Memory B cell (primary cell): ENCODE measurements at regions not wholly inside any gene's neighbourhood (a gene's known extent, or its start where the extent isn't known, plus 50 kb on each side); places are given as distances from the start of the nearest gene placed in this dataset.

Experiments used
- ATAC-seq: fragments of 150-1000 bp; cut with Tn5 transposase; 2 replicates; pipeline ENCODE4 v1.10.0; 2021; ENCODE audit warnings: low read depth, mild to moderate bottlenecking, moderate library complexity
- DNase-seq, 2 donors: peaks; one replicate each; pipeline ENCODE4 v3.0.0; 2022; ENCODE audit warnings: low spot score in 2 of 2
- H3K27ac Mint-ChIP-seq: one replicate; pipeline ENCODE4 v1.8.0; 2022; ENCODE audit warnings: mild to moderate bottlenecking, moderate library complexity, mixed read lengths
- H3K27me3 Mint-ChIP-seq: one replicate; pipeline ENCODE4 v1.8.0; 2022; ENCODE audit warnings: mixed read lengths
- H3K36me3 Mint-ChIP-seq: one replicate; pipeline ENCODE4 v1.8.0; 2022; ENCODE audit warnings: mild to moderate bottlenecking, mixed read lengths
- H3K4me1 Mint-ChIP-seq: one replicate; pipeline ENCODE4 v1.8.0; 2022; ENCODE audit warnings: mixed read lengths
- H3K4me3 Mint-ChIP-seq: one replicate; pipeline ENCODE4 v1.8.0; 2022; ENCODE audit warnings: mild to moderate bottlenecking, moderate library complexity, mixed read lengths
- H3K9me3 Mint-ChIP-seq: one replicate; pipeline ENCODE4 v1.8.0; 2022; ENCODE audit warnings: mixed read lengths

- H3K4me3 Mint-ChIP-seq: no peak overlapping the region
Observed at GRCh38 chr1:230548357-230548756, 93.9 kb upstream of the COG2 start.

DNA sequence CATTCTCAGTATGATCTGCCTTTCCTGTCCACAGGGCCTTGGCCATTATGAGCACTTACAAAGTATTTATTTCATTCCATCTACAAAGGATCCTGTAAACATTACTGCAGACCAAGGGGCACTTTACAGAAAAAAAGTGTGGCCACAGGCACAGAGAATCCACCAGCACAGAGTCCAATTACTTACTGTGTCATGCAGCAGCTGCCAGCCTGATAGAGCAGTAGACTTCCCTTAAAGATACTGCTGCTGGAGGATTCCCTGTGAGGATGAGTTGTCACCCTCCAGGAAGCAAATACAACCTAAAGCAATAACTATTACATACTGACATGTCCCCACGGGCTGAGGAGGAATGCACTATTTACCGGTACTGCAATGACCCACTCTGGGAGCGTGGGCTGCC is 97.1 kb upstream of the COG2 start:
- Mint-ChIP-seq H3K4me1 (no peaks in the 10 kb centered on the region), H3K4me3 (no peak overlapping the region), H3K27me3 (peaks cover 2% of the 10 kb centered on the region), H3K27ac (no peak overlapping the region), H3K36me3 (no peaks in the 10 kb centered on the region), H3K9me3 (no peaks in the 10 kb centered on the region)
- no peak for ATAC-seq
- no peak for DNase-seq

More at GRCh38 chr1:230548357-230548756, 93.9 kb upstream of the COG2 start:
- ATAC-seq: no peak
- no peaks in the 10 kb centered on the region for H3K9me3 Mint-ChIP-seq
- peaks cover 16% of the 10 kb centered on the region for H3K27me3 Mint-ChIP-seq
- H3K27ac Mint-ChIP-seq: no peak overlapping the region
- H3K36me3 Mint-ChIP-seq: no peaks in the 10 kb centered on the region
- DNase-seq: no peak
- H3K4me1 Mint-ChIP-seq: no peaks in the 10 kb centered on the region

DNA sequence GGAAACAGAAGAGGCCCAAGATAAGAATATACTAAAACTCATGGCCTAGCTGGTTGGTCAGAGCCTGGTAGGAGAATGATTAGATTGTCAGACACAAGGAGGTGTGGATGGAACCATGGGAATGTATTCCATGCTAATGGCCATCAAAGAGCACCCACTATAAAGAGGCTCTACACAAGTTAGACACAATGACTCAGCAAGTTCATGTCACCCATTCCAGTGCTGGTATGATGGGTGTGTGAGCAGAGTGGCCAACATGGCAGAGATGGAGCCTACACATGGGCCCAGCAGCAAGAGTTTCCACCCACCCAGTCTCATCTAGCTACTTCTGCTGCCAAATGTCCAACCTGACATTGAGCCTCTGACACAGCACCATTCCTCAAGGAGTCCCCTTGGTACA is 97.5 kb upstream of the COG2 start:
- Mint-ChIP-seq H3K36me3 (no peaks in the 10 kb centered on the region), H3K4me3 (no peak overlapping the region), H3K4me1 (no peaks in the 10 kb centered on the region), H3K27me3 (peaks cover 5% of the 10 kb centered on the region), H3K27ac (no peak overlapping the region), H3K9me3 (no peaks in the 10 kb centered on the region)
- DNase-seq: no peak
- ATAC-seq: no peak

DNA sequence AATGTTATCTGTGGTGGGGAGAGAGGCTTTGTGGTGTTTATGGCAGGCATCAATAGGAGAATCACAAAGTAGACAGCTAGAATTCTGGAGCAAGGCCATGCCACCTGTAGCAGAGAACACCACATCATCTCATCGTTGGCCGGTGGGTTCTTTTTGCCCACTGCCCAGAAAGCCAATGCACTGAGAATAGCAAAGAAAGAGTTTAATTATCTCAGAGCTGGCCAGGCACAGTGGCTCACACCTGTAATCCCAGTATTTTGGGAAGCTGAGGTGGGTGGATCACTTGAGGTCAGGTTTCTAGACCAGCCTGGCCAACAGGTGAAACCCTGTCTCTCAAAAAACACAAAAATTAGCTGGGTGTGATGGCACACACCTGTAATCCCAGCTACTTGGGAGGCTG is 99.2 kb upstream of the COG2 start:
- H3K4me1 Mint-ChIP-seq: no peaks in the 10 kb centered on the region
- no peaks in the 10 kb centered on the region for H3K9me3 Mint-ChIP-seq
- ATAC-seq (no peak), DNase-seq (no peak)
- H3K27ac Mint-ChIP-seq: no peak overlapping the region
- H3K4me3 Mint-ChIP-seq: no peak overlapping the region
- peaks cover 8% of the 10 kb centered on the region for H3K27me3 Mint-ChIP-seq
- no peaks in the 10 kb centered on the region for H3K36me3 Mint-ChIP-seq

GRCh38 chr1:230542681-230543080 is 99.6 kb upstream of the COG2 start:
- Mint-ChIP-seq H3K27ac (no peak overlapping the region), H3K4me3 (no peak overlapping the region), H3K9me3 (no peaks in the 10 kb centered on the region), H3K4me1 (no peaks in the 10 kb centered on the region), H3K27me3 (peaks cover 8% of the 10 kb centered on the region), H3K36me3 (no peaks in the 10 kb centered on the region)
- DNase-seq (no peak), ATAC-seq (no peak)

- Mint-ChIP-seq H3K36me3 (no peaks in the 10 kb centered on the region), H3K27me3 (peaks cover 7% of the 10 kb centered on the region), H3K4me1 (no peaks in the 10 kb centered on the region), H3K9me3 (no peaks in the 10 kb centered on the region), H3K27ac (no peak overlapping the region), H3K4me3 (no peak overlapping the region)
- DNase-seq (no peak), ATAC-seq (no peak)
Observed at GRCh38 chr1:230542054-230542453, 100.2 kb upstream of the COG2 start.

DNA sequence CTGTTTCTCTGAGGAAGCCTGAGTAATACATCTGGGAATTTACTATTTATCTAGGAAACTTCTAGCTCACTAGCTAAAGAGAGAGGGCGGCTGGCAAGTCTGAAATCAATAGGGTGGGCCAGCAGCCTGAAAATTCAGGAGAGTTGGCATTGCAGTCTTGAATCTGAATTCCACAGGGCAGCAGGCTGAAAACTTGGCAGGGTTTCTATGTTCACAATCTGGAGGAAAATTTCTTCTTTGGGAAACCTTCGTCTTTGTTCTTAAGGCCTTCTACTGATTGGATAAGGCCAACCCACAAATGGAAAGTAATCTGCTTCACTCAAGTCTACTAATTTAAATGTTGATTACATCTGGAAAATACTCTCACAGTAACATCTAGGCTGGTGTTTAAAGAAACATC is 101.0 kb upstream of the COG2 start:
- Mint-ChIP-seq H3K4me1 (no peaks in the 10 kb centered on the region), H3K27ac (no peak overlapping the region), H3K4me3 (no peak overlapping the region), H3K36me3 (no peaks in the 10 kb centered on the region), H3K9me3 (no peaks in the 10 kb centered on the region), H3K27me3 (peaks cover 7% of the 10 kb centered on the region)
- no peak for ATAC-seq
- DNase-seq: no peak

GRCh38 chr1:230540421-230541155 is 101.7 kb upstream of the COG2 start:
- H3K4me1 Mint-ChIP-seq: no peaks in the 10 kb centered on the region
- peaks cover 7% of the 10 kb centered on the region for H3K27me3 Mint-ChIP-seq
- ATAC-seq: no peak
- DNase-seq: no peak
- no peak overlapping the region for H3K4me3 Mint-ChIP-seq
- H3K9me3 Mint-ChIP-seq: no peaks in the 10 kb centered on the region
- H3K27ac Mint-ChIP-seq: no peak overlapping the region
- H3K36me3 Mint-ChIP-seq: no peaks in the 10 kb centered on the region

- Mint-ChIP-seq H3K27me3 (peaks cover 7% of the 10 kb centered on the region), H3K27ac (no peak overlapping the region), H3K4me1 (no peaks in the 10 kb centered on the region), H3K9me3 (peaks cover 9% of the 10 kb centered on the region), H3K36me3 (peaks cover 2% of the 10 kb centered on the region), H3K4me3 (no peak overlapping the region)
- DNase-seq: no peak
- no peak for ATAC-seq
Observed at GRCh38 chr1:230537456-230537855, 104.8 kb upstream of the COG2 start.

- H3K9me3 Mint-ChIP-seq: peaks cover 9% of the 10 kb centered on the region
- peaks cover 2% of the 10 kb centered on the region for H3K36me3 Mint-ChIP-seq
- peaks cover 7% of the 10 kb centered on the region for H3K27me3 Mint-ChIP-seq
- no peak overlapping the region for H3K4me3 Mint-ChIP-seq
- no peak overlapping the region for H3K27ac Mint-ChIP-seq
- no peaks in the 10 kb centered on the region for H3K4me1 Mint-ChIP-seq
- ATAC-seq (no peak), DNase-seq (no peak)
Observed at GRCh38 chr1:230536641-230537155, 105.6 kb upstream of the COG2 start.

DNA sequence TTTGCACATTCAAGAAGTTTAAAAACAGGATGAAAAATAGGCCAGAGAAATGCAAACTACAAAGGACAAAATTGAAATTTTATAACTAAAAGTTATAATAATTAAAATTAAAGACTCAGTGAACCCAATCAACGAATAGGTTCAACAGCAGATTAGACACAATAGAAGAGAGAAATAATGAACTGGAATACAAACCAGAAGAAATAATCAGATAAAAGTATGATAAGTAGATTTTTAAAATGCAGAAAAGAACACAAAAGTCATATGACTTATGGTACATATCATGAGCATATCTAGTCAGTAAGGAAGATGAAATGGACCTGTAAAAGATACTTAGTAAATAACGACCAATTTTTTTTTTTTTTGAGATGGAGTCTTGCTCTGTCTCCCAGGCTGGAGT is 108.1 kb upstream of the COG2 start:
- Mint-ChIP-seq H3K36me3 (peaks cover 2% of the 10 kb centered on the region), H3K9me3 (peaks cover 17% of the 10 kb centered on the region), H3K4me3 (no peak overlapping the region), H3K27ac (no peak overlapping the region), H3K27me3 (peaks cover 5% of the 10 kb centered on the region), H3K4me1 (no peaks in the 10 kb centered on the region)
- DNase-seq: no peak
- no peak for ATAC-seq

- no peak for DNase-seq
- no peak overlapping the region for H3K4me3 Mint-ChIP-seq
Observed at GRCh38 chr1:230531103-230531502, 105.0 kb upstream of the PGBD5 start.

DNA sequence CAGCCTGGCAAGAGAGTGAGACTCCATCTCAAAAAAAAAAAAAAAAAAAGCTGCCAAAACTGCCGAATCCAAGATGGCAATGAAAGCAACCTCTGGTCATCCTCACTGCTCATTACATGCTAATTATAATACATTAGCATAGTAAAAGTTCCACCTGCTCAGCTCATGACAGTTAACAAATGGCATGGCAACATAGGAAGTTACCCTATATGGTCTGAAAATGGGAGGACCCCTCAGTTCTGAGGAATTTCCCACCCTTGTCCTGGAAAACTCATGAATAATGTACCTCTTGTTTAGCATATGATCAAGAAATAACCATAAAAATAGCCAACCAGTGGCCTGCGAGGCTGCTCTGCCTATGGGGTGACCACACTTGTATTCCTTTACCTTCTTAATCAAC is 93.1 kb upstream of the PGBD5 start:
- H3K27me3 Mint-ChIP-seq: peaks cover 6% of the 10 kb centered on the region
- H3K4me3 Mint-ChIP-seq: no peak overlapping the region
- DNase-seq: no peak
- no peaks in the 10 kb centered on the region for H3K36me3 Mint-ChIP-seq
- H3K4me1 Mint-ChIP-seq: no peaks in the 10 kb centered on the region
- no peaks in the 10 kb centered on the region for H3K9me3 Mint-ChIP-seq
- no peak for ATAC-seq
- no peak overlapping the region for H3K27ac Mint-ChIP-seq

More at GRCh38 chr1:230531103-230531502, 105.0 kb upstream of the PGBD5 start:
- no peak for ATAC-seq
- Mint-ChIP-seq H3K4me1 (no peaks in the 10 kb centered on the region), H3K27ac (no peak overlapping the region), H3K36me3 (peaks cover 2% of the 10 kb centered on the region), H3K9me3 (peaks cover 17% of the 10 kb centered on the region), H3K27me3 (peaks cover 3% of the 10 kb centered on the region)

DNA sequence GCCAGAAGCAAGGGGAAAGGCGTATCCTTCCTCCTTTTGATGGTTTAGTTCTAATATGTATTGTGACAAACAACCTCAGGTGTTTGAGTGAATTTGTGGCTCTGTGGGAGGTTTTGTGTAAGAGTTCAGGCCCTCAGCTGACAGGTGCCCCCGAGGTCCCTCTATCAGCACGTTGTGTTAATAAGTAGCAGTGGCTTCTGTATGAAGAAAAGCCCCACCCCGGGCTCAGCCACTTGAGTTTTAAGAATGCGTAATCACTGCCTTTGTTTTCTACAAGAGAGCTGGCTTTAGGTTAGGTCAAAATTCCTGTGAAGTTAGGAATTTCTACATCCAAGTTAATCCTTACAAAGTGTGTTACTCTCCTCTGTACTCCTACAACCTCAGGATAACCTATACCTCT is 92.4 kb upstream of the PGBD5 start:
- ATAC-seq (no peak), DNase-seq (no peak)
- no peaks in the 10 kb centered on the region for H3K4me1 Mint-ChIP-seq
- no peak overlapping the region for H3K4me3 Mint-ChIP-seq
- no peaks in the 10 kb centered on the region for H3K36me3 Mint-ChIP-seq
- peaks cover 6% of the 10 kb centered on the region for H3K27me3 Mint-ChIP-seq
- no peaks in the 10 kb centered on the region for H3K9me3 Mint-ChIP-seq
- no peak overlapping the region for H3K27ac Mint-ChIP-seq

DNA sequence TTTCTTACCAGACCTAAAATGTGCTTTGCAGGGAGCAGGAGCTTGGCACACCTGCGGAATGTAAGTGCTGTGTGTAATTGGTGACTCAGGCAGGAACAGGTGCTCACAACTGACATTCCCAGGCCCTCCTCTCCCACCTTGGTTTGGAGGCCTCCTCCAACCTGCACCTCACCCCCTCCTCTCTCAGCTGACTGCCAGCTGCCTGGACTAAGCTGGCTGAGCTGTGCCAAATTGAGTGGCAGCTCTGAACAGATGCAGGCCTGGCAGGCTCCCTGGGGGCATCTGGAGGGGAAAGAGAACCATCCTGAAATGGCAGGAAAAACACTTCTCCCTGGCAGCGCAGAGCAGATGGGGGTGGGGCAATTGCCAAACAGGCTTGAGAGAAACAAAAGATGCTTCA is 91.7 kb upstream of the PGBD5 start:
- Mint-ChIP-seq H3K4me1 (no peaks in the 10 kb centered on the region), H3K4me3 (no peak overlapping the region), H3K27me3 (peaks cover 9% of the 10 kb centered on the region), H3K27ac (no peak overlapping the region), H3K36me3 (no peaks in the 10 kb centered on the region), H3K9me3 (no peaks in the 10 kb centered on the region)
- DNase-seq (no peak), ATAC-seq (no peak)
